ENCODE measurements at regions not wholly inside any gene's neighbourhood (a gene's known extent, or its start where the extent isn't known, plus 50 kb on each side); places are given as distances from the start of the nearest gene placed in this dataset.

GRCh38 chr20:11845340-11845739 is 72.4 kb upstream of the BTBD3 start:
- TF ChIP-seq REST (IDR thresholded peaks at IDR 0.05; ENCODE audit: insufficient read depth in 1 of 2, low read depth in 2 of 2, low read length in 2 of 2), result no peak
- no peak for TF ChIP-seq TAF1 (IDR thresholded peaks at IDR 0.05; ENCODE audit: borderline replicate concordance, insufficient read depth, low read length)
- TF ChIP-seq SIN3A (IDR thresholded peaks at IDR 0.05; ENCODE audit: borderline replicate concordance, insufficient read depth, low read length), result no peak
- no peak for TF ChIP-seq POLR2AphosphoS5 (IDR thresholded peaks at IDR 0.05; ENCODE audit: low read depth, low read length)
